Mesothelial cell of epicardium (in vitro differentiated cells): ENCODE measurements at regions not wholly inside any gene's neighbourhood (a gene's known extent, or its start where the extent isn't known, plus 50 kb on each side); places are given as distances from the start of the nearest gene placed in this dataset.

Experiments
- DNase-seq, 2 experiments: peaks; one replicate each; pipeline ENCODE4 v3.0.0; 2021; ENCODE audit warnings: low spot score in 2 of 2; ENCODE audit not compliant: unreplicated experiment in 2 of 2
- H3K27ac Mint-ChIP-seq: 2 replicates; pipeline ENCODE4 v1.8.0; 2021; ENCODE audit warnings: mixed read lengths
- H3K27me3 Mint-ChIP-seq: 2 replicates; pipeline ENCODE4 v1.8.0; 2021; ENCODE audit warnings: low read depth, mixed read lengths
- H3K36me3 Mint-ChIP-seq: 2 replicates; pipeline ENCODE4 v1.8.0; 2021; ENCODE audit warnings: mixed read lengths
- H3K4me1 Mint-ChIP-seq: 2 replicates; pipeline ENCODE4 v1.8.0; 2021; ENCODE audit warnings: mixed read lengths
- H3K4me3 Mint-ChIP-seq: 2 replicates; pipeline ENCODE4 v1.8.0; 2021; ENCODE audit warnings: mild to moderate bottlenecking, moderate library complexity, mixed read lengths
- H3K9me3 Mint-ChIP-seq: 2 replicates; pipeline ENCODE4 v1.8.0; 2021; ENCODE audit warnings: mixed read lengths
- TF ChIP-seq, protein P1 (sequence below): fragments of 200-600 bp; sonication (generic); IDR thresholded peaks from one replicate; pipeline ENCODE4 v1.5.0; 2021; ENCODE audit warnings: antibody characterized with exemption; ENCODE audit not compliant: unreplicated experiment

DNA sequence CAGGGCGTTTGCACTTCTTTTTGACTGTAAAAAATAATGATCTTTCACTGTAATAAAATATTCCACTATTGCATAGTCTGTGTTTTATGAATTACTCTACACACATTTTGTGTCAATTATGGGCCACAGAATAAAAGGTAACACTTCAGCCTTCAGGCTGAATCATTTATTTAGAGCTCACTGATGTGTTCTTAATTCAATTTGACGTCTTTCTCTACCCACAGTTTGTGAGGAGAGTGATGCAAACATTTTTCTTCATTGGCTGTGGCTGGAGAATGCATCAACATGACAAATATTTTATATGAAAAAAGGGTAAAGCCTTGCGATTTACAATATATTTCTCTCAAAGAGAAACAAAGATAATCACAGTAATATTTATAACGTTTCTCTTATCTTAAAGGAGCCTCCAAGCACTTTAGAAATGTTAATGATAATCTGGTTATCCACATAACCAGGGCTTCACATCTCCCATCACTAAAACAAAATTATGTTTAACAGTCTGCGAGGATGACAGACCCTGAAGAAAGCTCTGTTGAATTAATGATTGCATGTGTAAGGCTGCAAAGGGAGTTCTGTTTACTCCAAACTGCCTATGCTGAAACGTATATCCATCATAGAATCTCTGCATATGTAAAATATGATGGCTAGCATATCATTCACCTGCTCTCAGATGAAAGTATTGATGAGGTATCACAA lies 951.3 kb downstream of the ZPLD1 start:
- Mint-ChIP-seq H3K27ac (no peak overlapping the region), H3K36me3 (no peaks in the 10 kb centered on the region), H3K4me3 (no peak overlapping the region), H3K4me1 (peaks cover 25% of the 10 kb centered on the region), H3K9me3 (no peaks in the 10 kb centered on the region), H3K27me3 (no peaks in the 10 kb centered on the region)
- TF ChIP-seq, protein P1, sequence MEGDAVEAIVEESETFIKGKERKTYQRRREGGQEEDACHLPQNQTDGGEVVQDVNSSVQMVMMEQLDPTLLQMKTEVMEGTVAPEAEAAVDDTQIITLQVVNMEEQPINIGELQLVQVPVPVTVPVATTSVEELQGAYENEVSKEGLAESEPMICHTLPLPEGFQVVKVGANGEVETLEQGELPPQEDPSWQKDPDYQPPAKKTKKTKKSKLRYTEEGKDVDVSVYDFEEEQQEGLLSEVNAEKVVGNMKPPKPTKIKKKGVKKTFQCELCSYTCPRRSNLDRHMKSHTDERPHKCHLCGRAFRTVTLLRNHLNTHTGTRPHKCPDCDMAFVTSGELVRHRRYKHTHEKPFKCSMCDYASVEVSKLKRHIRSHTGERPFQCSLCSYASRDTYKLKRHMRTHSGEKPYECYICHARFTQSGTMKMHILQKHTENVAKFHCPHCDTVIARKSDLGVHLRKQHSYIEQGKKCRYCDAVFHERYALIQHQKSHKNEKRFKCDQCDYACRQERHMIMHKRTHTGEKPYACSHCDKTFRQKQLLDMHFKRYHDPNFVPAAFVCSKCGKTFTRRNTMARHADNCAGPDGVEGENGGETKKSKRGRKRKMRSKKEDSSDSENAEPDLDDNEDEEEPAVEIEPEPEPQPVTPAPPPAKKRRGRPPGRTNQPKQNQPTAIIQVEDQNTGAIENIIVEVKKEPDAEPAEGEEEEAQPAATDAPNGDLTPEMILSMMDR: no peak
- no peak for DNase-seq

GRCh38 chr3:103388214-103388613 lies 953.4 kb downstream of the ZPLD1 start:
- Mint-ChIP-seq H3K27me3 (no peaks in the 10 kb centered on the region), H3K4me3 (no peak overlapping the region), H3K4me1 (peaks cover 12% of the 10 kb centered on the region), H3K36me3 (no peaks in the 10 kb centered on the region), H3K27ac (no peak overlapping the region), H3K9me3 (no peaks in the 10 kb centered on the region)
- TF ChIP-seq, protein P1: no peak
- no peak for DNase-seq

DNA sequence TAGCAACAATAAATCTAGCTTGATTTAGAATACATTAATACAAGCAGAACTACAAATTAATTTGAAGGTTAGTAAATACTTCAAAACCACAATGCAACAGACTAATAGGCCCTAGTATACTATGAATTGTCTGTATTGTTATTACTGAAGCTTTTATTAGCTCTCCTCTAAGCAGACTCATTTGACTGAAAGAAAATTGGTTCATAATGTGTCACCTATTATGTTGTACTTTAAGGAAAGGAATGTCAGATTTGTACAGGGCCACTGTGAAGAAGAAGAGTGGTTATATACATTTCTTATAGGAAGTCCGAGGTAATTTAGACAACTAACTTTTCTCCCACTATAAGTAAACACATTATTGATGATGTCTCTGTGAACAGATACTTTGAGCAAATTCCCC lies 954.5 kb downstream of the ZPLD1 start:
- Mint-ChIP-seq H3K36me3 (no peaks in the 10 kb centered on the region), H3K9me3 (no peaks in the 10 kb centered on the region), H3K4me1 (peaks cover 14% of the 10 kb centered on the region), H3K4me3 (no peak overlapping the region), H3K27ac (no peak overlapping the region), H3K27me3 (no peaks in the 10 kb centered on the region)
- TF ChIP-seq, protein P1: no peak
- DNase-seq: no peak

DNA sequence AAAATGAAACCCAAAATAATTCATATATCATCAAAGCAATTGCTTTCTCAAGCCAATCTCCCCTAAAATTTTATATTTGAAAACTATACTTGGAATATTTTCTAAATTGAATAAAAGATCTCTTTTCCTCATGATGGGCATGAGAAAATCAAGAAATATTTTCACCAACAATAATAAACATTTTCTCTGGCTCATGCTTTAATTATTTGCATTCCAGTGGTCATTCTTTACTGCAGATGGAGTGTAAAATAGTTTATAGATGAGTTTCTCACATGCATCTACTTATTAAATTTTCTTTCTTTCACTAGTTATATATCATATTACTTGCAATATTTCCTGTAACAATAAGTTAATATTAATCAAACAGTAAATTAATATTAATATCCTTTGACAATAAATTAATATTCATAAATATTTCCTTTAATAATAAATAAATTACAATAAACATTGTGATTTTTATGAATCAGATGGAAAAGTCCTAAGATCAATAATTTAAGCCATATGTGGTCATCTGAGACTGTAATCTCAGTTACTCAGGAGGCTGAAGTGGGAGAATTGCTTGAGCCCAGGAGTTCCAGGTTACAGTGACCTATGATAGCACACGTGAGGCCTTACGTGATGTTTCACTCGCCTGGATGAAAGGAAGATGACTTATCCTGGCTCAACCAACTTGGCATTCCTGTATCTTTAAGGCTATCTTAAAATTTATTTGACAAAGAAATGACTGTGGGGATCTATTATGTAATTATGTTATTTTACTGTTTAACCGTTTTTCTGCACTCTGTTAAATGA lies 958.8 kb downstream of the ZPLD1 start:
- no peak for DNase-seq
- H3K4me3 Mint-ChIP-seq: no peak overlapping the region
- H3K4me1 Mint-ChIP-seq: peaks cover 1% of the 10 kb centered on the region
- TF ChIP-seq, protein P1: no peak
- H3K9me3 Mint-ChIP-seq: no peaks in the 10 kb centered on the region
- H3K27ac Mint-ChIP-seq: no peak overlapping the region
- H3K36me3 Mint-ChIP-seq: no peaks in the 10 kb centered on the region
- no peaks in the 10 kb centered on the region for H3K27me3 Mint-ChIP-seq

DNA sequence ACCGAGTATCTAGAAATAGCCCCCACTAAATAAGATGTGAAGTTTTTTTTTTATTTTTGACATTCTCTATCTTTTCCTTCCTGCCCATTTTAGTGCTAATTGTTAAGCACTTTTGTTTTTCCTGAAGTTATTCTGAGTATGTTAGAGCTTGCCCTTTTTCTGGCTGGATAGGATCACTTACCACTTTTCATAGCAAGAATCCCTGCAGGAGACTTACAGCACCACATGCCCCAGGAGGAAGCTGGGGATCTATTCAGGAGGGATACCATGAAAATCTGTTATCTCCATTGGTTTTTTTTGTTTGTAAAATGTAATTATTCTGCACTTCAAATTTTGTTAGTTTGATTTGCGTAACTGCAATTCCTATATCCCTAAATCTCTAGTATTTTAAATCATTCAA lies 968.4 kb downstream of the ZPLD1 start:
- TF ChIP-seq, protein P1: no peak
- H3K27ac Mint-ChIP-seq: no peak overlapping the region
- H3K27me3 Mint-ChIP-seq: no peaks in the 10 kb centered on the region
- no peak overlapping the region for H3K4me3 Mint-ChIP-seq
- no peaks in the 10 kb centered on the region for H3K36me3 Mint-ChIP-seq
- no peaks in the 10 kb centered on the region for H3K4me1 Mint-ChIP-seq
- H3K9me3 Mint-ChIP-seq: peaks cover 11% of the 10 kb centered on the region
- DNase-seq: no peak
